AG04450 (cell line): ENCODE measurements at regions not wholly inside any gene's neighbourhood (a gene's known extent, or its start where the extent isn't known, plus 50 kb on each side); places are given as distances from the start of the nearest gene placed in this dataset.

Experiments
- CTCF ChIA-PET: fragments of 300-600, 350-600 bp; formaldehyde crosslinking; extraction: SDS; loops from one replicate; lab custom pipeline; 2022; ENCODE audit warnings: antibody characterized with exemption, inconsistent platforms; lab: Charles Lee
- POLR2A ChIA-PET: fragments of 350-600 bp; formaldehyde crosslinking; extraction: SDS; loops from one replicate; lab custom pipeline; 2021; ENCODE audit warnings: antibody characterized with exemption, inconsistent platforms; lab: Yijun Ruan, JAX
- DNase-seq: peaks from one replicate; pipeline ENCODE4 v3.0.0-alpha.2; 2011; ENCODE audit warnings: low read depth, low spot score
- H3K27ac ChIP-seq: one replicate; pipeline ENCODE4 v1.5.1; 2012; ENCODE audit warnings: low read depth, low read length, control low read depth
- H3K27me3 ChIP-seq: one replicate; pipeline ENCODE4 v1.6.0; 2012; ENCODE audit warnings: low read length; ENCODE audit not compliant: control insufficient read depth, insufficient read depth
- H3K4me3 ChIP-seq: 2 replicates; pipeline ENCODE4 v1.5.1; 2011; ENCODE audit warnings: mild to moderate bottlenecking, low read depth, low read length, control low read depth
- H3K9me3 ChIP-seq: 2 replicates; pipeline ENCODE4 v1.5.1; 2012; ENCODE audit warnings: low read length; ENCODE audit not compliant: control insufficient read depth, insufficient read depth
- TF ChIP-seq, protein P1 (sequence below): IDR thresholded peaks from 2 replicates; pipeline ENCODE4 v1.5.1; 2011; ENCODE audit warnings: low read depth, low read length, control low read depth, inconsistent platforms

DNA sequence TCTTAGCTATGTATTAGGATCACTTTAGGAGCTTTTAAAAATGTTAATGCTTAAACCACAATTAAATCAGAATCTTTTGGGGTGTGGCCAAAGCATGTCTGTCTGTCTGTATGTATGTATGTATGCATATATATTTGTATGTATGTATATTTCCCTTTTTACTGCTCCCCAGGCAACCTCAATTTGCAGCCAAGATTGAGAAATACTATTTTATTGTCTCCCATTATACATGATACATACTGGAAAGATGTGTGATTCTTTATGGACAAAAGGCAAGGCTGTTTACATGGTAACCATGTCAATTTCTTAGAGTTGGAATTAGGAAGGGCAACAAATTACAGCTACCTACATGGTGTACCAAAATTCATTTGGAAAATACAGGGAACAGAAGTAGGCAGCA, 783.6 kb downstream of the ETS1 start:
- POLR2A ChIA-PET = no interaction called here
- no peak for DNase-seq
- Histone ChIP-seq H3K4me3 (no peak overlapping the region), H3K9me3 (no peaks in the 10 kb centered on the region), H3K27me3 (no peaks in the 10 kb centered on the region), H3K27ac (no peak overlapping the region)
- CTCF ChIA-PET = no interaction called here
- TF ChIP-seq, protein P1, sequence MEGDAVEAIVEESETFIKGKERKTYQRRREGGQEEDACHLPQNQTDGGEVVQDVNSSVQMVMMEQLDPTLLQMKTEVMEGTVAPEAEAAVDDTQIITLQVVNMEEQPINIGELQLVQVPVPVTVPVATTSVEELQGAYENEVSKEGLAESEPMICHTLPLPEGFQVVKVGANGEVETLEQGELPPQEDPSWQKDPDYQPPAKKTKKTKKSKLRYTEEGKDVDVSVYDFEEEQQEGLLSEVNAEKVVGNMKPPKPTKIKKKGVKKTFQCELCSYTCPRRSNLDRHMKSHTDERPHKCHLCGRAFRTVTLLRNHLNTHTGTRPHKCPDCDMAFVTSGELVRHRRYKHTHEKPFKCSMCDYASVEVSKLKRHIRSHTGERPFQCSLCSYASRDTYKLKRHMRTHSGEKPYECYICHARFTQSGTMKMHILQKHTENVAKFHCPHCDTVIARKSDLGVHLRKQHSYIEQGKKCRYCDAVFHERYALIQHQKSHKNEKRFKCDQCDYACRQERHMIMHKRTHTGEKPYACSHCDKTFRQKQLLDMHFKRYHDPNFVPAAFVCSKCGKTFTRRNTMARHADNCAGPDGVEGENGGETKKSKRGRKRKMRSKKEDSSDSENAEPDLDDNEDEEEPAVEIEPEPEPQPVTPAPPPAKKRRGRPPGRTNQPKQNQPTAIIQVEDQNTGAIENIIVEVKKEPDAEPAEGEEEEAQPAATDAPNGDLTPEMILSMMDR = no peak

DNA sequence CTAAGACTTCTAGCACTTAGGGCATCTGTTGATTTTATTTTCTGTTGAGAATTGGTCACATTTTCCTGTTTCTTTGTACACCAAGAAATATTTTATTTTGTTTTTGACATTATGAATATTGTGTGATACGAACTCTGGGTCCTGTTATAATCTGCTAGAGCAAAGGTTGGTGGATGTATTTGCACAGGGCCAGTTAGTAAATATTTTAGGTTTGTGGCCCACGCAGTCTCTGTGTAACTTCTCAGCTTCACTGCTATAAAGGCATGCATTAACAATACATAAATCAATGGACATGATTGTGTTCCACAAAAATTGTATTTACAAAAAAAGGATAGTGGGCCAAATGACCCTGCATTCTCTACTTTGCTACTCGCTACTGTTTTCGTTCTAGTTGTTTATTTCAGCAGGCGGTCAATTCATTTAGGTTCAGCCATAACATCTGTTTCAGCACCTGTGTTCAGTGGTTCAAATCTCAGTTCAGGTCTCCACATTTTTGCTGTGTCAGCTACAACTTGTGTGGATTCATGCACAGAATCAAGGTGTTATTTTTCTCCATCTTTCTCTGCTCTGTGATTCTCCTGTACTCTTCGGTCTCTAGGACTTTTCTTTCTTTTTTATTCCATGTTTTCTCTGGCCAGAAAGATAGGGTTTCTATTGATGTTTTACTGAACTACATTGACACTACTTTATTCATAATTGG, 786.2 kb downstream of the ETS1 start:
- DNase-seq = no peak
- TF ChIP-seq, protein P1 = no peak
- H3K4me3 ChIP-seq = no peak overlapping the region
- no peaks in the 10 kb centered on the region for H3K9me3 ChIP-seq
- no peaks in the 10 kb centered on the region for H3K27me3 ChIP-seq
- ChIA-PET POLR2A (no interaction called here), CTCF (no interaction called here)
- H3K27ac ChIP-seq = no peak overlapping the region

DNA sequence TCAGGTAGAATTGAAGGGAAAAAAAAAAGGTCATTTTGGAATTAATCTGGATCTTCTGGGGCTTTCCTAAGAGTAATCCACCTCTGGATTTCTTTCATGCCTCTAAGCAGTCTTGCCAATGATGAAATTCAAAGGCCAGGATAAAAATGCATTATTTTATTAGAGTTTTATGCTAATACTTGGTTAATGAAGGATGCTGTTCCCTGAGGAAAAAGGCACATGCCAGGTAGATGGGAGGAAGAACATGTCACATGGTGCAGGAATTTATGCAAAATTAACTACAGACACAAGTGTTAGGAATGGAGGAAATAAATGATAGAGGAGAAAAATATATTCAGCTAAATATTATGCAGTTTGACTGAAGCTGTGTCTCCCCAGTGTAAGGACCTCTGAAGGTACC, 792.0 kb downstream of the ETS1 start:
- TF ChIP-seq, protein P1 = no peak
- no peaks in the 10 kb centered on the region for H3K27me3 ChIP-seq
- no peaks in the 10 kb centered on the region for H3K9me3 ChIP-seq
- no peak overlapping the region for H3K27ac ChIP-seq
- no peak for DNase-seq
- no peak overlapping the region for H3K4me3 ChIP-seq
- ChIA-PET CTCF (interaction anchor here (2.0 kb wide), 1 partner anchor 49 kb away, joined by 8 read pairs; no protein-coding TSS in a partner anchor), POLR2A (no interaction called here)

DNA sequence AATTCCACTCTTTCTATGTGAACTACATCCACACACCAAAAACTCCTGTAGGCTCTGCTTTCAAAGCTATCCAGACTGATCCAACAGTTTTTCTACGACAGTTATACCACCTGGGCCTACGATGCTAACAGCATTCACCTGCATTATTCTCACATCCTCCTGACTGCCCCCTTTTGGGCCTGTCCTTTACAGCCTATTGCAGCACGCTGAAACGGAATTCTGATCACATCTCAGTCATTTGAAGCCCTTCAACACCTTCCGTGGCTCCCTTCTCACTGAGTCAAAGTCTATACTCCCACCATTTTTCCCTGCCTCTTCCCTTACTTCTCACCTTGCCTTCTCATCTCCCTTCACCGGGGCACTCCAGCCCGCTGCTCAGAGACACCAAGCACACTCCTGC, 791.3 kb upstream of the KIRREL3 start:
- no peaks in the 10 kb centered on the region for H3K9me3 ChIP-seq
- TF ChIP-seq, protein P1 = no peak
- no peak for DNase-seq
- CTCF ChIA-PET = no interaction called here
- H3K4me3 ChIP-seq = no peak overlapping the region
- no peaks in the 10 kb centered on the region for H3K27me3 ChIP-seq
- POLR2A ChIA-PET = no interaction called here
- no peak overlapping the region for H3K27ac ChIP-seq

DNA sequence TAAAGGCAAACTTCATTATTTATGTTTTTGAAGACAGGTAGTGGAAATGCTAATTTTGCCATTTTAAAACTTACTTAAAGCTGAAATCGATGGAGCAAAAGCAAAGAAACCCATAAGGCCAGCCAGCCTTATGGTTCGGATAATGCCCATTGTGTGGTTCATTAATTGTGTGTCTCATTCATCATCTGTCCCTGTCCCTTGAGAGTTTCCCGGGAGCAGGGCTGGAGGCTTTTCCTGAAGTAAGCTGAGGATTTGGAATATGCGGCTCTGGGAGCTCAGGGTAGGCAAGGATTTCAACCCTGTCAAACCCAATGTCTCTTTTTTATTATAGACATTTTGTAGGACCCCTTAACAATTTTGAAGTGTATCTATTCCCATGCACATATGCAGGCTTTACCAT, 790.0 kb upstream of the KIRREL3 start:
- Histone ChIP-seq H3K4me3 (no peak overlapping the region), H3K27me3 (no peaks in the 10 kb centered on the region), H3K27ac (no peak overlapping the region), H3K9me3 (no peaks in the 10 kb centered on the region)
- no peak for DNase-seq
- POLR2A ChIA-PET = no interaction called here
- CTCF ChIA-PET = interaction anchor here (1.2 kb wide), 1 partner anchor 352 kb away, joined by 4 read pairs; no protein-coding TSS in a partner anchor
- TF ChIP-seq, protein P1 = no peak
